OCI-LY3 (cell line): ENCODE measurements at regions not wholly inside any gene's neighbourhood (a gene's known extent, or its start where the extent isn't known, plus 50 kb on each side); places are given as distances from the start of the nearest gene placed in this dataset.

Experiments
- CTCF ChIP-seq: fragments of 200-600, 300-600 bp; sonication (generic); IDR thresholded peaks from 2 replicates; pipeline ENCODE4 v1.5.1; 2014; ENCODE audit warnings: antibody characterized with exemption, low read length, low read depth
- EZH2phosphoT487 ChIP-seq: fragments of 200-600 bp; shearing (Covaris generic); IDR thresholded peaks from 2 replicates; pipeline ENCODE4 v1.6.1; 2018; ENCODE audit warnings: antibody characterized with exemption, mixed run types, low read depth

GRCh38 chr3:18704326-18704725 lies 279.2 kb upstream of the SATB1 start:
- no peak for TF ChIP-seq CTCF
- TF ChIP-seq EZH2phosphoT487, result no peak
